ENCODE measurements at regions not wholly inside any gene's neighbourhood (a gene's known extent, or its start where the extent isn't known, plus 50 kb on each side); places are given as distances from the start of the nearest gene placed in this dataset.

DNA sequence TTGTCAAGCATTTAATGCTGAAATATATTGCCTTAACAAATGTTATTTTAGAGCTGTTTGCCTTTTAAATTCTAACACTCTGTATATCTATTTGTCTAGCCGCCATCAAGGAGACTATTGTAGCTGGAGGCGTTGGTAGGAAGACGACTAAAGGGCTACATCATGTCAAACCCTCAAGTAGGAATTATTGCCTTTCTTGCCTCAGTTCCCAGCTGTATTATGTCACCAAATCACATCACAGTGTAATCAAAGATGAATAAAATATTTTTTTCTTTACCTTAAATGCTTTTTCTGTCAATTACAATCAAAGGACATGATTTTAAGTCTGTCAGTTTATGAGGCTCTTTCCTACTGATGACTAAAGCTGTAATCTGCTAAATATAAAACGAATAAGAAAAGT lies 233.1 kb downstream of the ZIC4 start:
- TF ChIP-seq POLR2AphosphoS5 (IDR thresholded peaks at IDR 0.05) (no peak), POLR2A (IDR thresholded peaks at IDR 0.05) (no peak), CTCF (IDR thresholded peaks at IDR 0.05) (no peak), EP300 (IDR thresholded peaks at IDR 0.05; ENCODE audit: low read depth) (no peak)
